ENCODE measurements at regions not wholly inside any gene's neighbourhood (a gene's known extent, or its start where the extent isn't known, plus 50 kb on each side); places are given as distances from the start of the nearest gene placed in this dataset.
"Not testable (repeated sequence)": the region's sequence is repeated elsewhere in the genome, so short reads cannot be mapped to it uniquely, and the experiment has no call there.

DNA sequence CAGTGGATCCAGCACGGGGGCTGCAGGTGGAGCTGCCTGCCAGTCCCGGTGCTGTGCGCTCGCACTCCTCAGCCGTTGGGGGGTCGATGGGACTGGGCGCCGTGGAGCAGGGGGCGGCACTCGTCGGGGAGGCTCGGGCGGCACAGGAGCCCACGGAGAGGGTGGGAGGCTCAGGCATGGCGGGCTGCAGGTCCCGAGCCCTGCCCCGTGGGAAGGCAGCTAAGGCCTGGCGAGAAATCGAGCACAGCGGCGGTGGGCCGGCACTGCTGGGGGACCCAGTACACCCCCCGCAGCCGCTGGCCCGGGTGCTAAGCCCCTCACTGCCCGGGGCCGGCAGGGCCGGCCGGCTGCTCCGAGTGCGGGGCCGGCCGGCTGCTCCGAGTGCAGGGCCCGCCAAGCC, 52.3 kb upstream of the MARK1 start:
- DNase-seq (ENCODE audit: low read depth); in situ Hi-C loops (cut with HindIII; ENCODE audit: low pct_unique_long_range_greater_than_20kb, low sequenced_read_pairs): not testable (repeated sequence)

DNA sequence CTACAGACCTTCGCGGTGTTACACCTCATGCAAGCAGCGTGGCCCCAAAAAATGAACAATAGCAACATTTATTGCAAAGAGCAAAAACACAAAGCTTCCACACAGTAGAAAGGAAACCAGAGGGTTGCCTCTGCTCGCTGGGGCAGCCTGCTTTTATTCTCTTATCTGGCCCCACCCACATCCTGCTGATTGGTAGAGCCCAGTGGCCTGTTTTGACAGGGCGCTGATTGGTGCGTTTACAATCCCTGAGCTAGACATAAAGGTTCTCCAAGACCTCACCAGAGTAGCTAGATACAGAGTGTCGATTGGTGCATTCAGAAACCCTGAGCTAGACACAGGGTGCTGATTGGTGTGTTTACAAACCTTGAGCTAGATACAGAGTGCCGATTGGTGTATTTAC, 52.8 kb upstream of the MARK1 start:
- DNase-seq (ENCODE audit: low read depth); in situ Hi-C loops (cut with HindIII; ENCODE audit: low pct_unique_long_range_greater_than_20kb, low sequenced_read_pairs): not testable (repeated sequence)

DNA sequence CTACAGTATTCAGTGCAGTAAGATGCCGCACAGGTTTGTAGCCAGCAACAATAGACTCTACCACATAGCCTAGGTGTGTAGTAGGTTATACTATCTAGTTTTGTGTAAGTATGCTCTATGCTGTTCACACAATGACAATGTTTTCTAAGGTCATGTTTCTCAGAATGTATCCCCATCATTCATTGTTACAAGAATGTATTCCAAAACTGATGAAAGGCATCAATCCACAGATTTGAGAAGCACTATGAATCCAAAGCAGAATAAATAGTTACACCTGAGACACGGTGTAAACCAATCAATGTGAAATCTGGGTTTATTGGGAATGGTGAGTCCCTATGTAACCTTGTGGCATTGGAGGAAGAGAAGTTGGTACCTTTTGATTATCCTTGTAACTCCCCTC, 54.5 kb upstream of the MARK1 start:
- in situ Hi-C loops (cut with HindIII; ENCODE audit: low pct_unique_long_range_greater_than_20kb, low sequenced_read_pairs), result no loop called here
- DNase-seq (ENCODE audit: low read depth), result no peak

- DNase-seq (ENCODE audit: low read depth), result no peak
- in situ Hi-C loops (cut with HindIII; ENCODE audit: low pct_unique_long_range_greater_than_20kb, low sequenced_read_pairs), result no loop called here
These were observed 65.2 kb upstream of the MARK1 start for GRCh38 chr1:220462752-220463151.

- in situ Hi-C loops (cut with HindIII; ENCODE audit: low pct_unique_long_range_greater_than_20kb, low sequenced_read_pairs), result no loop called here
- DNase-seq (ENCODE audit: low read depth), result no peak
These were observed 69.0 kb upstream of the MARK1 start for GRCh38 chr1:220458936-220459335.

DNA sequence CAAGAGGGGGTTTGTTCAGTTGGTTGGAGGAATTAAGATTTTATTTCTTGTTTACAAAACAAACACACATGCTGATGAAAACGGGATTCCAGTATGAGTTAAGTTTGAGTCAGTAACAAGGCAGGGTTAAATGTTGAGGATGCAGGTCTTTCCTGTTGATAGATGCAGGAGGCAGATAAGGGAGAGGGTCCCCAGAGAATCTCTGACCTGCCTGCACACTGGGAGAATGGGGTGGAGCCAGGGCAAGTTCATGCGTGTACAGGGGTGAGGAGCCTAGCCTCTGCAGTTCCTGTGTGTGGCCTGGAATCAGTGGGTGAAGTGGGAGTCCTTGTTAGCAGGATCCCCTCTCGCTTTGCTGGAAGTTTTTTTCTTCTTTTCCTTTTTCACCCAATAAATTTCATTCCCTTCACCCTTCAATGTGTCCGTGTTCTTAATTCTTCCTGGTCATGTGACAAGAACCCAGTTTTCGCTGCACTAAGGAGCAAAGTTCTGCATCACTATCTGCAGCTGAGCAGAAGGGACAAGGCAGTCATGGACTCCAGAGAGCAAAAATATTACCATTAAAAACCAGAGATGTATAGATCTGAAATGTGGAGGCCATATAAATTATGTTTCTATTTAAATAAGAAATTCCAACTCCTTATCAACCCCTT, 69.9 kb upstream of the MARK1 start:
- no peak for DNase-seq (ENCODE audit: low read depth)
- in situ Hi-C loops (cut with HindIII; ENCODE audit: low pct_unique_long_range_greater_than_20kb, low sequenced_read_pairs), result no loop called here

DNA sequence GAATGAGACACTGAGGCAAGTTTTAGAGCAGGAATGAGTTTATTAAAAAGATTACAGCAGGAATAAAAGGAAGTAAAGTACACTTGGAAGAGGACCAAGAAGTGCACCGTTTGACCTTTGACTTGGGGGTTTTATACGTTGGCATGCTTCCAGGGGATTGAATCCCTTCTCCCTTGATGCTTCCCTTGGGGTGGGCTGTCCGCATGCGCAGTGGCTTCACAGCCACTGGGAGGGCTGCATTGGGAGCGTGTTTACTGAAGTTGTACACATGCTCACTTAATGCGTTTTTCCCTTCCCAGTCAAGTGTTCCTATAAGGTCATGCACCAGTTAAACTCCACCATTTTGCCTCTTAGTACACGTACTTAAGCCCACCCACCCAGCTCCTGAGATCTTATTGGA, 72.4 kb upstream of the MARK1 start:
- in situ Hi-C loops (cut with HindIII; ENCODE audit: low pct_unique_long_range_greater_than_20kb, low sequenced_read_pairs), result no loop called here
- DNase-seq (ENCODE audit: low read depth), result no peak

DNA sequence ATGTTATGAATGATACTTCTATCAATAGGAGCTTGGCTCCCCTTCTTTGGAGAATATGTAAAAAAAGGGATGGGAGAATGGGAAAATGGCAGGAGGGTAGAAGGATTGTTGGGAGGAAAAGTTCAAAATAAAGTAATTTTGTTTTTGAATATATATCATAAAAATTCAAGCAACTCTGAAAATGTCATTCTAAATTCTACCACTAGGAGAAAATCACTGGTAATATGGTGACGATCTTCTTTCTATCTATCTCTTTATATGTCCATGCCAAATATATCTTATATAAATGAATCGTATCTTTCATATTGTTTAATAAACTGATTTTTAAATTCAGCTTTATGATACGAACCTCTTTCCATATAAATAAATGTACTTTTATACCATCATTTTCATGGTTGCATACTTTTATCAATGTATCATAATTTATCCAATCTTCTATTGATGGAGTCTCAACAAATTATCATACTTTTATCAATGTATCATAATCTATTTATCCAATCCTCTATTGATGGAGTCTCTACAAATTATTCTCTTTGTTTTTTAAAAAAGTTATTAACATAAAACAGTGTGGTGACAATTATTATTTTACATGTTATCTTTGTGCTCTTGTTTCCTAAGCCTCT, 73.7 kb upstream of the MARK1 start:
- in situ Hi-C loops (cut with HindIII; ENCODE audit: low pct_unique_long_range_greater_than_20kb, low sequenced_read_pairs), result no loop called here

DNA sequence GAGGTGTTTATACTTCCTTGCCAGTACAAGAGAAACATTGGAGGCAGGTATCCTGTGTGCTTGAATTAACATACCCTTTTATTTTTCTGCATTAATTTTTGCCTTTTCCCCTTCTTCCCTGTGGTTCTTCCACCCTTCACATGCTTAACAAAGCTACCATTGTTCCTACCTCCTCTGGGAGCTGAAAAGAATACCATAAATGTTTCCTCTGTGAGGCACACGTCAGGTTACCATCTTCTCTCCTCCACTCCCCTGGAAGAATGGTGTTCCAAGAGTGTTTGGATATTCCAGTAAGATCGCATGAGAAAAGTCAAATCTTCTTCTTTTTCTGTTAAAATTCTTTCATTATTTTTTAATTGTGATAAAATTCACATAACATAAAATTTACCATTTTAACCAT, 74.6 kb upstream of the MARK1 start:
- in situ Hi-C loops (cut with HindIII; ENCODE audit: low pct_unique_long_range_greater_than_20kb, low sequenced_read_pairs), result no loop called here
- no peak for DNase-seq (ENCODE audit: low read depth)

More for the DNA sequence above, 73.7 kb upstream of the MARK1 start:
- DNase-seq (ENCODE audit: low read depth), result no peak

- in situ Hi-C loops (cut with HindIII; ENCODE audit: low pct_unique_long_range_greater_than_20kb, low sequenced_read_pairs), result no loop called here
- DNase-seq (ENCODE audit: low read depth), result no peak
These were observed 76.4 kb upstream of the MARK1 start for GRCh38 chr1:220451532-220451931.

DNA sequence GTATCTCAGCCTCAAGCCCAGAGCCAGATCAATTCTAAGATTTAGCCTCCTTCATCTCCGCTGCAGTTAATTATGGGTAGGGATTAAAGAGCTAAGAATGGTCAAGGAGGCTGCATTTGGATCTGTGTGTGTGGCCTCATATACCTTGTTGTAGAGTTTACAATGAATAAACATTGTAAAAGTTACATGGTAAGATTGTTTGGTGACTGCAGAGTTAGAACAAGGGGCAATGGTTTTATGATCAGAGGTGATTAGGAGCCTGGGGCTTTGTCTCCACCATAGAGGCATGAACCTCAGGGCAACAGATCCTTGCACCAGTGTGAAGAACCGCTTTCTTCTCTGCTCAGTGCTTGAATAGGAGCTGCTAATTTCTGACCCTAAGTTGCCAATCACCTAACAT, 77.0 kb upstream of the MARK1 start:
- in situ Hi-C loops (cut with HindIII; ENCODE audit: low pct_unique_long_range_greater_than_20kb, low sequenced_read_pairs), result no loop called here
- DNase-seq (ENCODE audit: low read depth), result no peak

DNA sequence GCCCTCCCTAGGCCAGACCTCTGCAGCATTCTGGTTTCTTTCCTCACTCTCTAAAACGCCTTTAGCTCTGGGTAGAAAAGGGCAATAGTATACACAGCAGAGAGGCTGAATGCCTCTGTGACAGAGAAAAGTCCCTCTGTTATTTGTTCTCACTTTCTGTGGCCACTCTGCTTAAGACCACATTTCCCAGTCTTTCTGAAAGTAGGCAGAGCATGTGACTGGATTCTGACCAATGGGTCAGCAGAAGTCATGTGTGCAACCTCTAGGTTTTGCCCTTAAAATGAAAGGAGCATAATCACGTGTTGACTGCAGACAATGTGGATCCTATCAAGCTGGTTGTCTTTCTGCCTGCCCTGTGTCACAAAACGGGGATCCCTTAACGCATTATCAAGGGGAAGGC, 79.7 kb upstream of the MARK1 start:
- no peak for DNase-seq (ENCODE audit: low read depth)
- in situ Hi-C loops (cut with HindIII; ENCODE audit: low pct_unique_long_range_greater_than_20kb, low sequenced_read_pairs), result no loop called here

DNA sequence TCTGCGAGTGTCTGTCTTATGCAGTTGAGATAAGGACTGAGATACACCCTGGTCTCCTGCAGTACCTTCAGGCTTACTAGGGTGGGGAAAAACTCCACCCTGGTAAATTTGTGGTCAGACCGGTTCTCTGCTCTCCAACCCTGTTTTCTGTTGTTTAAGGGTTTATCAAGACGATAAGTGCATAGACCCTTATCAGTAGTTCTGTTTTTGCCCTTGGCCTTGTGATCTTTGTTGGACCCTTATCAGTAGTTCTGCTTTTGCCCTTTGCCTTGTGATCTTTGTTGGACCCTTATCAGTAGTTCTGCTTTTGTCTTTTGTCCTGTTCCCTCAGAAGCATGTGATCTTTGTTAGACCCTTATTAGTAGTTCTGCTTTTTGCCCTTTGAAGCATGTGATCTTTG, 83.3 kb upstream of the MARK1 start:
- DNase-seq (ENCODE audit: low read depth); in situ Hi-C loops (cut with HindIII; ENCODE audit: low pct_unique_long_range_greater_than_20kb, low sequenced_read_pairs): not testable (repeated sequence)

DNA sequence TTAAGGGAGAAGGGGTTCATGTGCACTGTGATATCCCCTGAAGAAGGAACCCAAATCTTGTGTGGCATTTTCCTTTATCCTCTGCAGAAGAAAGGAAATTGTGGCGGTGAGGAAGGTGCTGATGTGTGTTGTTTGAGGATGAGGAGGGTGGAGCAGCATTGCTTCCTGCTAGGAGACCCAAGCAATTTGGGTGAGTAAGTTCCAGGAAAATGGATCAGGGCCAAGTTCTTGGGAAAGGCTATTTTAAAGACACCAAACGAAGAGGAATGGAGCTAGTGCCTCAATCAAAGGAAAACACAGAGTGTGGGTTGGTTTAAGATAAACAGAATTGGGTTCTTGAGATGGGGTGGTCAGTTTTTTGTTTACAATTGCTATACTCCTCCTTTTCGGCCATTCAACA, 86.7 kb upstream of the MARK1 start:
- DNase-seq (ENCODE audit: low read depth), result no peak
- in situ Hi-C loops (cut with HindIII; ENCODE audit: low pct_unique_long_range_greater_than_20kb, low sequenced_read_pairs), result no loop called here

DNA sequence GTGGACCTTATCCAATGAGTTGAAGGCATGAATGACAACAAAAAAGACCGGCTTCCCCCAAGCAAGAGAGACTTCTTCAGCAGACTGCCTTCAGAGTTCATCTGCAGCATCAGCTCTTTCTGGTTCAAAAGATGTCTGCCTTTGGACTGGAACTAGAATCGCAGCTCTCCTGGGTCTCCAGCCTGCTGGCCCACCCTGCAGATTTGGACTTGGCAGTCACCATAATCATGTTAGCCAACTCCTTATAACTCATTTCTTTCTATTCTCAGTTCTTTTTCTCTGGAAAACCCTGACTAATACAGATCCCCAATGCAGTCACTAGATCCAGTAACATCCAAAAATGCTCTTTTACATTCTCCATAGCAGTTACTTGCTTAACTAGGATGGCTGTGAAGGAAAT, 89.2 kb upstream of the MARK1 start:
- in situ Hi-C loops (cut with HindIII; ENCODE audit: low pct_unique_long_range_greater_than_20kb, low sequenced_read_pairs), result no loop called here
- DNase-seq (ENCODE audit: low read depth), result no peak

GRCh38 chr1:220432408-220432807, 95.5 kb upstream of the MARK1 start:
- no peak for DNase-seq (ENCODE audit: low read depth)
- in situ Hi-C loops (cut with HindIII; ENCODE audit: low pct_unique_long_range_greater_than_20kb, low sequenced_read_pairs), result no loop called here

DNA sequence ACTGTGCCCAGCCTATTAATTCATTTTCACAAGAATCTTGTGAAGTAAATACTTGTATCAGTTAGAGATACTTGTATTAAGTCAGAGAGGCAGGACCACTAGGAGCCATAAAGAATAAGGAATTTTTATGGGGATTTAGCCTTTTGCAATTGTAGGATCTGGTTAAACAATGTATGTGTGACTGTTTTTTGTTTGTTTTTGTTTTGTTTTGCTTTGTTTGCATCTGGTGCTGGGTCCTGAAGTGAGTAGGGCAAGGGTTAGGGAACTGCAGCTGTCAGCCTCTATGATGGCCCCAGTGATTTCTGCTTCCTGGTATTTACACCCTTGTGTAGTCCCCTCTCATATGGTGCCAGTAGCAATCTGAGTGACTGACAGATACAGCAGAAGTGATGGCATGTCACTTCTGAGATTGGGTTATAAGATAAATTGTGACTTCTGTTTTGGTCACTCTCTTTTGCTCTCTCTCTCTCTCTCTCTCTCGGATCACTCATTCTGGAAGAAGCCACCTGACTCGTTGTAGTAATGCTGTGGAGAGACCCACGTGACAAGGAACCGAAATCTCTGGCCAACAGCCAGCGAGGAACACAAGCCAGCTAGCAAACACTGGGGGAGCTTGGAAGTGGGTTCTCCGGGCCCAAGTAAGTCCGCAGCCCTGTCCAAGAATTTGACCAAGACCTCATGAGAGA, 96.2 kb upstream of the MARK1 start:
- in situ Hi-C loops (cut with HindIII; ENCODE audit: low pct_unique_long_range_greater_than_20kb, low sequenced_read_pairs), result no loop called here
- no peak for DNase-seq (ENCODE audit: low read depth)

GRCh38 chr1:220430586-220430985, 97.3 kb upstream of the MARK1 start:
- in situ Hi-C loops (cut with HindIII; ENCODE audit: low pct_unique_long_range_greater_than_20kb, low sequenced_read_pairs), result no loop called here
- DNase-seq (ENCODE audit: low read depth), result no peak

DNA sequence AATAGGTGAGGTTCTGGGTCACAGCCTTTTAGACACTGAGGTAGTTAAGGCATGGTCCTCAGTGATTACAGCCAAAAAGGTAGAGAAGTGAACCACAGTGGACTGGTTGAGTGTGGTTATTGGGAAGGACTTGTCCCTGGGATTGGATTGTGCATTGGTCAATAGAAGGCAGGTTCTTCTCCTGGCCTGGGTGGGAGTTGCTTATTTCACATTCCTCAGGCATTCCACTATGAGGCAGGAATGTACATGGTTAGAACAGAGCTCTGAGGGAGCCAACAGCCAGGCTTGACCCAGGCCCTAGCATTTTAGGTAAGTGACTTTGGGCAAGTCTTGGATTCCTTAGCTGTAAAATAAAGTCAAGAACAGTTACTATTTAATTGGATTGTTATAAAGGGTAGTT, 97.9 kb upstream of the MARK1 start:
- DNase-seq (ENCODE audit: low read depth), result no peak
- in situ Hi-C loops (cut with HindIII; ENCODE audit: low pct_unique_long_range_greater_than_20kb, low sequenced_read_pairs), result no loop called here

- DNase-seq (ENCODE audit: low read depth), result no peak
- in situ Hi-C loops (cut with HindIII; ENCODE audit: low pct_unique_long_range_greater_than_20kb, low sequenced_read_pairs), result no loop called here
These were observed 100.9 kb upstream of the MARK1 start for GRCh38 chr1:220426989-220427388.

Data from Caki2 (cell line).